DND-41 (cell line): ENCODE measurements at regions not wholly inside any gene's neighbourhood (a gene's known extent, or its start where the extent isn't known, plus 50 kb on each side); places are given as distances from the start of the nearest gene placed in this dataset.

Experiments used
- ATAC-seq: fragments of 200-7000 bp; cut with Tn5 transposase; 3 replicates; pipeline ENCODE4 v1.9.1; 2021; ENCODE audit warnings: low read depth; ENCODE audit not compliant: insufficient read depth
- DNase-seq: peaks from one replicate; pipeline ENCODE4 v3.0.0-alpha.2; 2020
- H2AFZ ChIP-seq: 2 replicates; pipeline ENCODE4 v1.6.0; 2012; ENCODE audit warnings: low read depth, low read length
- H3K27ac ChIP-seq: 2 replicates; pipeline ENCODE4 v1.5.1; 2012; ENCODE audit warnings: low read length, inconsistent platforms
- H3K27me3 ChIP-seq: fragments of 200-600 bp; sonication (generic); 2 replicates; pipeline ENCODE4 v1.6.0; 2012; ENCODE audit warnings: low read length, mild to moderate bottlenecking, inconsistent platforms; ENCODE audit not compliant: insufficient read depth, poor library complexity
- H3K36me3 ChIP-seq: 2 replicates; pipeline ENCODE4 v1.5.1; 2012; ENCODE audit warnings: low read length, inconsistent platforms; ENCODE audit not compliant: insufficient read depth
- H3K4me1 ChIP-seq: 2 replicates; pipeline ENCODE4 v1.5.1; 2012; ENCODE audit warnings: mild to moderate bottlenecking, low read length; ENCODE audit not compliant: insufficient read depth
- H3K4me2 ChIP-seq: 2 replicates; pipeline ENCODE4 v1.6.0; 2012; ENCODE audit warnings: mild to moderate bottlenecking, moderate library complexity, low read length, inconsistent platforms; ENCODE audit not compliant: insufficient read depth
- H3K4me3 ChIP-seq, 2 experiments: fragments of 200-600 bp in 1 of 2; shearing (Covaris generic) in 1 of 2; 2 replicates each; pipeline ENCODE4 v1.5.1; 2012 to 2016; ENCODE audit warnings: inconsistent platforms in 2 of 2, low read length in 2 of 2, mild to moderate bottlenecking in 2 of 2, low read depth in 1 of 2, moderate library complexity in 1 of 2
- H3K79me2 ChIP-seq: 2 replicates; pipeline ENCODE4 v1.6.0; 2012; ENCODE audit warnings: low read length, inconsistent platforms; ENCODE audit not compliant: insufficient read depth
- H3K9ac ChIP-seq: 2 replicates; pipeline ENCODE4 v1.6.0; 2012; ENCODE audit warnings: low read depth, mild to moderate bottlenecking, inconsistent platforms, low read length, moderate library complexity
- H3K9me3 ChIP-seq: 2 replicates; pipeline ENCODE4 v1.5.1; 2012; ENCODE audit warnings: low read length, moderate library complexity, mild to moderate bottlenecking, inconsistent platforms; ENCODE audit not compliant: insufficient read depth, severe bottlenecking
- H4K20me1 ChIP-seq: 2 replicates; pipeline ENCODE4 v1.6.0; 2012; ENCODE audit warnings: low read length; ENCODE audit not compliant: insufficient read depth
- EZH2 ChIP-seq: IDR thresholded peaks from 3 replicates; pipeline ENCODE4 v1.6.1; 2012; ENCODE audit warnings: borderline replicate concordance, low read depth, mild to moderate bottlenecking, moderate library complexity, low read length, inconsistent platforms; ENCODE audit not compliant: severe bottlenecking
- TF ChIP-seq, protein P1 (sequence below): IDR thresholded peaks from 2 replicates; pipeline ENCODE4 v1.5.1; 2012; ENCODE audit warnings: borderline replicate concordance, low read length, moderate library complexity, mild to moderate bottlenecking; ENCODE audit not compliant: poor library complexity, severe bottlenecking; ENCODE audit errors: extremely low read depth

DNA sequence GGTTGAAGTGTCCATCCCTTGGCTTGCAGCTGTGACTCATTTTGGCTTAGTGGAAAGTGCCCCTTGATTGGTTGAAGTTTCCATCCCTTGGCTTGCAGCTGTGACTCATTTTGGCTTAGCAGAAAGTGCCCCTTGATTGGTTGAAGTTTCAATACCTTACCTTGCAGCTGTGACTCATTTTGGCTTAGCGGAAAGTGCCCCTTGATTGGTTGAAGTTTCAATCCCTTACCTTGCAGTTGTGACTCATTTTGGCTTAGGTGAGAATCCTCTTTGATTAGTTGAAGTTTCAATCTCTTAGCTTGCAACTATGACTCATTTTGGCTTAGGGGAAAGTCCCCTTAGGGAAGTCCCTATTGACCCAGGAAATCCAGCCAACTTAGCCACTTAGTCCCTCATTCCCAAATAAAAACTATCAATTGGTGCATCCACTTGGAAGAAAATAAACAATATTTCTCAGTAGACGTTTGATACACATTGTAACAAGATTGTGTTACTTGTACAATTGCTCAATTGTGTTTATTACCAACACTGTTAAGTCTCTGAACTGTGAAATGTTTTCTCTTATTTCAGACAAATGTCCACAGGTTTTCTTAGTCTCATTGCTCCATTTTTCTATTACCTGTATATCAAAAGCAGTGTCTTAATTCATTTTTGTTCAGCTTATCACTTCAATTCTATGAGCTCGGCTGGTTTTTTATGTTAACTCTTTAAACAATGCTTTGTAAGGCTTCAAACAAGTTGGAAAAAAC is 2308.8 kb upstream of the ACO1 start:
- no peaks in the 10 kb centered on the region for H4K20me1 ChIP-seq
- H3K4me1 ChIP-seq = no peaks in the 10 kb centered on the region
- H3K4me3 ChIP-seq = no peak overlapping the region
- TF ChIP-seq, protein P1, sequence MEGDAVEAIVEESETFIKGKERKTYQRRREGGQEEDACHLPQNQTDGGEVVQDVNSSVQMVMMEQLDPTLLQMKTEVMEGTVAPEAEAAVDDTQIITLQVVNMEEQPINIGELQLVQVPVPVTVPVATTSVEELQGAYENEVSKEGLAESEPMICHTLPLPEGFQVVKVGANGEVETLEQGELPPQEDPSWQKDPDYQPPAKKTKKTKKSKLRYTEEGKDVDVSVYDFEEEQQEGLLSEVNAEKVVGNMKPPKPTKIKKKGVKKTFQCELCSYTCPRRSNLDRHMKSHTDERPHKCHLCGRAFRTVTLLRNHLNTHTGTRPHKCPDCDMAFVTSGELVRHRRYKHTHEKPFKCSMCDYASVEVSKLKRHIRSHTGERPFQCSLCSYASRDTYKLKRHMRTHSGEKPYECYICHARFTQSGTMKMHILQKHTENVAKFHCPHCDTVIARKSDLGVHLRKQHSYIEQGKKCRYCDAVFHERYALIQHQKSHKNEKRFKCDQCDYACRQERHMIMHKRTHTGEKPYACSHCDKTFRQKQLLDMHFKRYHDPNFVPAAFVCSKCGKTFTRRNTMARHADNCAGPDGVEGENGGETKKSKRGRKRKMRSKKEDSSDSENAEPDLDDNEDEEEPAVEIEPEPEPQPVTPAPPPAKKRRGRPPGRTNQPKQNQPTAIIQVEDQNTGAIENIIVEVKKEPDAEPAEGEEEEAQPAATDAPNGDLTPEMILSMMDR = no peak
- TF ChIP-seq EZH2 = no peak
- H2AFZ ChIP-seq = no peak overlapping the region
- H3K27ac ChIP-seq = no peak overlapping the region
- H3K36me3 ChIP-seq = no peaks in the 10 kb centered on the region
- ATAC-seq = no peak
- H3K9me3 ChIP-seq = no peaks in the 10 kb centered on the region
- no peak overlapping the region for H3K9ac ChIP-seq
- H3K4me2 ChIP-seq = no peak overlapping the region
- DNase-seq = no peak
- H3K27me3 ChIP-seq = no peaks in the 10 kb centered on the region
- H3K79me2 ChIP-seq = no peaks in the 10 kb centered on the region

DNA sequence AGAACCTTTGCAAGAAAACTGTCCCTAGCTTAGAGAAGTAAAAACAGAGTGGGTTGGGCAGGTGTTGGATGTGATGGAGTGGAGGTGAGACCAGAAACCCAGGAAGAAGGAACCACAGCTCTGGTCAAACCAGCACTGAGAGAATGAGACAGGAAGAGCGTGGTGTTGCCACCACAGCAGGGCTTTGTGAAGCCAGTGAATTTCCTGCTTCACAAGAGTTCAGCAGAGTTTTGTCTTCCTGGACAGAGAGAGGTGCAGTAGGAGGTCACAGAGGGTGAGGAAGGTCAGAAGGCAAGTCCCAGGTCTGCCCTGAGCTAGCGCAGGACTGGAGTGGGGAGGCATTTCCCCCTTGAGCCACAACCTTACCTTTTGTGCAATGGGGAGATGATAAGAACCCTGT is 2306.2 kb upstream of the ACO1 start:
- no peaks in the 10 kb centered on the region for H3K27me3 ChIP-seq
- no peaks in the 10 kb centered on the region for H3K9me3 ChIP-seq
- TF ChIP-seq, protein P1 = no peak
- TF ChIP-seq EZH2 = no peak
- DNase-seq = no peak
- H3K36me3 ChIP-seq = no peaks in the 10 kb centered on the region
- H3K79me2 ChIP-seq = no peaks in the 10 kb centered on the region
- no peaks in the 10 kb centered on the region for H3K4me1 ChIP-seq
- H2AFZ ChIP-seq = no peak overlapping the region
- H3K4me3 ChIP-seq = no peak overlapping the region
- no peak overlapping the region for H3K4me2 ChIP-seq
- no peaks in the 10 kb centered on the region for H4K20me1 ChIP-seq
- no peak overlapping the region for H3K27ac ChIP-seq
- no peak overlapping the region for H3K9ac ChIP-seq
- no peak for ATAC-seq

DNA sequence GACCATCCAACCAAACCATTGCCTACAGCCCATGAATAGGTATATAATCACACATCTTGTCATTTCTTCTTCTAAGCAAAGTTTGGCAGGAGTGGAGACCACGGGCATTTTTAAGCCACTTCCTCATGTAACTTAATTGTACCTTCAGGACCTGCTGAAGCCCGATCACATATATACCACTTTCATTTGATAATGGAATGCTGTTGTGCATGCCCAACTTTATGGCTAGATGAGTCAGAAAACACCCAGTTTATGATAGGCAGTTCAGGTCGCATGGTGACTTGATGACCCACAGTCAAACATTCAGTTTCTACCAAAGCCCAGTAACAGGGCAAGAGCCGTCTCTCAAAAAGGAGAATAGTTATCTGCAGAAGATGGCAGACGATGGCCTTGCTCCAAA is 2295.0 kb upstream of the ACO1 start:
- Histone ChIP-seq H4K20me1 (no peaks in the 10 kb centered on the region), H2AFZ (no peak overlapping the region), H3K36me3 (no peaks in the 10 kb centered on the region), H3K27ac (no peak overlapping the region), H3K27me3 (no peaks in the 10 kb centered on the region), H3K4me3 (no peak overlapping the region), H3K79me2 (no peaks in the 10 kb centered on the region), H3K4me2 (no peak overlapping the region), H3K9ac (no peak overlapping the region), H3K4me1 (no peaks in the 10 kb centered on the region), H3K9me3 (no peaks in the 10 kb centered on the region)
- TF ChIP-seq, protein P1 = no peak
- no peak for TF ChIP-seq EZH2
- DNase-seq = no peak
- ATAC-seq = no peak
